GM12873 (cell line): ENCODE measurements at regions not wholly inside any gene's neighbourhood (a gene's known extent, or its start where the extent isn't known, plus 50 kb on each side); places are given as distances from the start of the nearest gene placed in this dataset.

Source experiments
- CTCF ChIP-seq: IDR thresholded peaks from 2 replicates; pipeline ENCODE4 v1.5.1; 2012; ENCODE audit warnings: low read depth, mild to moderate bottlenecking, moderate library complexity, low read length, control low read depth; ENCODE audit not compliant: insufficient read depth; ENCODE audit errors: missing control alignments

GRCh38 chr12:124466216-124467128 lies 100.9 kb downstream of the NCOR2 start:
- TF ChIP-seq CTCF: peak; percentile 57

- no peak for TF ChIP-seq CTCF
These were observed 101.9 kb downstream of the NCOR2 start for GRCh38 chr12:124465473-124465872.

GRCh38 chr12:124464830-124465229 lies 102.6 kb downstream of the NCOR2 start:
- TF ChIP-seq CTCF: no peak

GRCh38 chr12:124464062-124464461 lies 103.3 kb downstream of the NCOR2 start:
- TF ChIP-seq CTCF: no peak

- no peak for TF ChIP-seq CTCF
These were observed 104.0 kb downstream of the NCOR2 start for GRCh38 chr12:124463341-124463921.

- TF ChIP-seq CTCF: no peak
These were observed 104.7 kb downstream of the NCOR2 start for GRCh38 chr12:124462750-124463149.

- TF ChIP-seq CTCF: no peak
These were observed 105.4 kb downstream of the NCOR2 start for GRCh38 chr12:124461851-124462623.
